GM12864 (cell line): ENCODE measurements at regions not wholly inside any gene's neighbourhood (a gene's known extent, or its start where the extent isn't known, plus 50 kb on each side); places are given as distances from the start of the nearest gene placed in this dataset.

Experiments used
- DNase-seq: peaks from one replicate; pipeline ENCODE4 v3.0.0-alpha.2; 2011; ENCODE audit warnings: low read depth
- H3K4me3 ChIP-seq: 2 replicates; pipeline ENCODE4 v1.5.1; 2011; ENCODE audit warnings: mild to moderate bottlenecking, low read depth, low read length, control low read depth
- TF ChIP-seq, protein P1 (sequence below): IDR thresholded peaks from 2 replicates; pipeline ENCODE4 v1.5.1; 2011; ENCODE audit warnings: low read depth, mild to moderate bottlenecking, moderate library complexity, low read length, control low read depth, inconsistent platforms; ENCODE audit errors: missing control alignments

DNA sequence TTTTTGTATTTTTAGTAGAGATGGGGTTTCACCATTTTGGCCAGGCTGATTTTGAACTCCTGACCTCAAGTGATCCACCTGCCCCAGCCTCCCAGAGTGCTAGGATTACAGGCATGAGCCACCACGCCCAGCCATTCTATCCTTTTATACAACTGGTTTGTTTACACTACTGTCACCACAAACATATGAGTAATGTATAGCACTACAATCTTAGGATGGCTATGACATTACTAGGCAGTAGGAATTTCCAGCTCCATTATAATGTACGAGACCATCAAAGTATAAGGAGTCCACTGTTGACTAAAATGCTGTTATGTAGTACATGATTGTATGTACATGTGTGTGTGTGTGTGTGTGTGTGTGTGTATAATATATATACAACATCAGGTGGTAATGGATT is 1126.1 kb upstream of the LRRN3 start:
- H3K4me3 ChIP-seq = no peak overlapping the region
- TF ChIP-seq, protein P1, sequence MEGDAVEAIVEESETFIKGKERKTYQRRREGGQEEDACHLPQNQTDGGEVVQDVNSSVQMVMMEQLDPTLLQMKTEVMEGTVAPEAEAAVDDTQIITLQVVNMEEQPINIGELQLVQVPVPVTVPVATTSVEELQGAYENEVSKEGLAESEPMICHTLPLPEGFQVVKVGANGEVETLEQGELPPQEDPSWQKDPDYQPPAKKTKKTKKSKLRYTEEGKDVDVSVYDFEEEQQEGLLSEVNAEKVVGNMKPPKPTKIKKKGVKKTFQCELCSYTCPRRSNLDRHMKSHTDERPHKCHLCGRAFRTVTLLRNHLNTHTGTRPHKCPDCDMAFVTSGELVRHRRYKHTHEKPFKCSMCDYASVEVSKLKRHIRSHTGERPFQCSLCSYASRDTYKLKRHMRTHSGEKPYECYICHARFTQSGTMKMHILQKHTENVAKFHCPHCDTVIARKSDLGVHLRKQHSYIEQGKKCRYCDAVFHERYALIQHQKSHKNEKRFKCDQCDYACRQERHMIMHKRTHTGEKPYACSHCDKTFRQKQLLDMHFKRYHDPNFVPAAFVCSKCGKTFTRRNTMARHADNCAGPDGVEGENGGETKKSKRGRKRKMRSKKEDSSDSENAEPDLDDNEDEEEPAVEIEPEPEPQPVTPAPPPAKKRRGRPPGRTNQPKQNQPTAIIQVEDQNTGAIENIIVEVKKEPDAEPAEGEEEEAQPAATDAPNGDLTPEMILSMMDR = no peak
- no peak for DNase-seq

DNA sequence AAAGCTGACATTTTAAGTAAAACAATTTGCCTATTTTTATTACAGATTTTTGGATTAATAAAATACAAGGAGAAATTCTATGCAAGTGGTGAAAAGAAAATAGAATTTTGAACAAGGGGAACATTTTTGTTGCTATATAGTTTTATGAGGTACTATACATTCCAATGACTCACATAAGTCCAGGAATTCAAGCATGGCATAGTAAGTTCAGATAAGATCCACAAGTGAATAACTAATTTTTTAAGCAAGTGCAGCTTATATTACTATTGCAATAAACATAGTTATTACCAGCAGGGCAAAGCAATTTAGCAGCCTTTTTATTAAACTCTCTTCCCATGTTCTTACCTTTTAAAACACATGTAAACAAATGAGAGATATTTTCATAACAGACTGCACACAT is 1123.5 kb upstream of the LRRN3 start:
- TF ChIP-seq, protein P1 = no peak

DNA sequence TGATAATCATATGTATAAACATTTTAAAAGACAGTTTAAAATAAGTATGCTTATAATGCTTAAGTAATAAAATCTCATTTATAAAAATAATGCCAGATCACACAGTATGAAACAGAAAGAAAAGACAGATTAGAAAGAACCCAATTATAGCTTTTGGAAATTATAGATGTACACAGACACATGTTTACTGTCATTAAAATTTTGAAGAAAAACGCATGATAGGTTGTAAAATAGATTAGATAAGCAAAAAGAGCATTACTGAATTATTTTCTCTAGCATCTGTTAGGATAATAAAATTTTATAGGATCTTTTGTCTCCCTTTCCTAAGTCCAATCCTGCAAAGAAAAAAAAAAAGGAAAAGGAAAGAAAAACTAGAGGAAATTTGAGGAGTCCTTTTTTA is 1107.3 kb upstream of the LRRN3 start:
- TF ChIP-seq, protein P1 = no peak
- H3K4me3 ChIP-seq = no peak overlapping the region
- no peak for DNase-seq

More for the DNA sequence above, 1123.5 kb upstream of the LRRN3 start:
- no peak for DNase-seq
- H3K4me3 ChIP-seq = no peak overlapping the region

DNA sequence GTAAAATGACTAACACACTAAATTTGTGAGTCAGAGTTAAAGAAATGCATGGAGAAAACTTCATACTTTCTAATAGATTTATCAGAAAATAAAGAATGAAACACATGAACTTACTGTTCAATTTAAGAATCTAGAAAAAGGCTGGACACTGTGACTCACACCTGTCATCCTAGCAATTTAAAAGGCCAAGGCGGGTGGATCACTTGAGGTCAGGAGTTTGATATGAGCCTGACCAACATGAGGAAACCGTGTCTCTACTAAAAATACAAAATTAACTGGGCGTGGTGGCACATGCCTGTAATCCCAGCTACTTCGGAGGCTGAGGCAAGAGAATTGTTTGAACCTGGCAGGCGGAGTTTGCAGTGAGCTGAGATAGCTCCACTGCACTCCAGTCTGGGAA is 1106.2 kb upstream of the LRRN3 start:
- no peak overlapping the region for H3K4me3 ChIP-seq
- DNase-seq = no peak
- TF ChIP-seq, protein P1 = no peak

DNA sequence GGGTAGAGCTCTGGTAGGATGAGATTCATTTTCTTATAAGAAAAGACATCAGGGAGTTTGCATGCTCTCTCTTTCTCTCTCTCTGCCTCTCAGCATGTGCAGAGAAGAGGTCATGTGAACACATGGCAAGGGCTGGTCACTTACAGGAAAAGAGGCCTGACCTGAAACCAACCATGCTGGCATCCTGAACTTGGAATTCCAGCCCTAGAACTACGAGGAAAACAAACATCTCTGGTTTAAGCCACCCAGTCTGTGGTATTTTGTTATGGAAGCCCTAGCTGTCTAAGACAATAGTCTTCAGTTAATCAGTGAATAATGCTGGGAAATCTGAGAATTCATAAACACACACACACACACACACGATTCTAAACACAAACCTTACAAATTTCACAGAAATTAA is 1104.2 kb upstream of the LRRN3 start:
- TF ChIP-seq, protein P1 = no peak
- no peak for DNase-seq
- no peak overlapping the region for H3K4me3 ChIP-seq

DNA sequence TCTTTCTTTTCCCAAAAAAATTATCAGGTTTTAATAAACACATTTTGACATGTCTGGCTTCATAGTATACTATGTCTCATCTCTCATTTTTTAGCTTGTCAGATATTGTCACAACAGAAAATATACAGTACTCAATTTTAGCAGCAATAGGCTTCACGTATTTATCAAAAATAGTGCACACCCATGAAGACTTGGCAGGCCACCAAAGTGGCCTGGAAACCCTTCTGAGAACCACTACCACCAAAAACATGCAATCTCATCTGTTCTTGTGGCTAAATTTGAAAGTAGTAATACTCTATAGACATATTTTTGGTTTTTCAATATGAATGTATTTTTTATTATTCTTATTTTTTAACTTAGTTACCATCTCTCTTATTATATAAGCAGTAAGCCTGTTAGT is 1094.5 kb upstream of the LRRN3 start:
- DNase-seq = no peak
- no peak overlapping the region for H3K4me3 ChIP-seq
- TF ChIP-seq, protein P1 = no peak

DNA sequence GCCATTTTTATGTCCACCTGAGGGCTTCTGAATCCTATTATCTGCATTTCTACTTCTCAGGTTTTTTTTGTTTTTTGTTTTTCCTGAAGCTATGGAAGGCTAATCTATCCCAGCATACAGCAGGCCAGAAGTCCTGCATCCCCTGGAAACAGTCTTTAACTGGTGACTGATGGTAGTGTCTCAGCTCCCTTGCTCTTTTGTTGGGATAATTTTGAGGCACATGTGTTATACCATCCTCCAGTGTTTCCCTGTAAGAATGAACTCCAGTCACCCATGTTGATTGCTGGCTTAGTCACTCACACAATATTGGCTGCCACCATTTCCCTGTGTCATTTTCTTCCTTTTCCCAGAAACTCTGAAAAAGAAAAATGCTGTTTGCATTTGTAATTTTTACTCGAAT is 1094.0 kb upstream of the LRRN3 start:
- DNase-seq = no peak
- H3K4me3 ChIP-seq = no peak overlapping the region
- TF ChIP-seq, protein P1 = no peak
